Mesendoderm (in vitro differentiated cells): ENCODE measurements at regions not wholly inside any gene's neighbourhood (a gene's known extent, or its start where the extent isn't known, plus 50 kb on each side); places are given as distances from the start of the nearest gene placed in this dataset.

ENCODE experiments used
- DNase-seq: peaks from one replicate; pipeline ENCODE4 v3.0.0; 2013
- H2AK5ac ChIP-seq: 2 replicates; pipeline ENCODE4 v1.6.1; 2013; ENCODE audit warnings: low read length, inconsistent platforms
- H2BK120ac ChIP-seq: 2 replicates; pipeline ENCODE4 v1.6.1; 2013; ENCODE audit warnings: low read depth, mild to moderate bottlenecking, low read length, moderate library complexity, mixed read lengths
- H2BK15ac ChIP-seq: replicated peaks from 2 replicates; pipeline ENCODE4 v1.6.1; 2013; ENCODE audit warnings: low read depth, mild to moderate bottlenecking, moderate library complexity
- H2BK5ac ChIP-seq: 2 replicates; pipeline ENCODE4 v1.6.1; 2013; ENCODE audit warnings: low read length, inconsistent platforms
- H3K18ac ChIP-seq: 2 replicates; pipeline ENCODE4 v1.6.1; 2013; ENCODE audit warnings: mild to moderate bottlenecking, low read length, mixed read lengths
- H3K23ac ChIP-seq: one replicate; pipeline ENCODE4 v1.6.1; 2013; ENCODE audit warnings: low read length
- H3K27ac ChIP-seq: 2 replicates; pipeline ENCODE4 v1.5.1; 2013; ENCODE audit warnings: low read depth, mild to moderate bottlenecking, inconsistent platforms, low read length, moderate library complexity
- H3K27me3 ChIP-seq: 2 replicates; pipeline ENCODE4 v1.6.1; 2013; ENCODE audit warnings: low read length, control low read depth, mild to moderate bottlenecking, inconsistent platforms; ENCODE audit not compliant: insufficient read depth, poor library complexity
- H3K36me3 ChIP-seq: 2 replicates; pipeline ENCODE4 v1.6.1; 2013; ENCODE audit warnings: low read length, inconsistent platforms; ENCODE audit not compliant: control insufficient read depth, insufficient read depth
- H3K4ac ChIP-seq: one replicate; pipeline ENCODE4 v1.6.1; 2013; ENCODE audit warnings: low read depth, mild to moderate bottlenecking, low read length, moderate library complexity
- H3K4me1 ChIP-seq: 2 replicates; pipeline ENCODE4 v1.6.1; 2013; ENCODE audit warnings: low read depth, low read length, inconsistent platforms; ENCODE audit not compliant: control insufficient read depth
- H3K4me2 ChIP-seq: 2 replicates; pipeline ENCODE4 v1.6.1; 2013; ENCODE audit warnings: low read length
- H3K4me3 ChIP-seq: 2 replicates; pipeline ENCODE4 v1.5.1; 2013; ENCODE audit warnings: mild to moderate bottlenecking, low read length
- H3K56ac ChIP-seq: one replicate; pipeline ENCODE4 v1.6.1; 2013; ENCODE audit warnings: low read length
- H3K79me1 ChIP-seq: 2 replicates; pipeline ENCODE4 v1.6.1; 2013; ENCODE audit warnings: low read length, inconsistent platforms
- H3K79me2 ChIP-seq: 2 replicates; pipeline ENCODE4 v1.6.1; 2013; ENCODE audit warnings: mild to moderate bottlenecking, low read length; ENCODE audit not compliant: control insufficient read depth, insufficient read depth
- H3K9ac ChIP-seq: 2 replicates; pipeline ENCODE4 v1.6.1; 2013; ENCODE audit warnings: low read length, inconsistent platforms
- H4K5ac ChIP-seq: one replicate; pipeline ENCODE4 v1.6.1; 2013; ENCODE audit warnings: low read length
- H4K8ac ChIP-seq: one replicate; pipeline ENCODE4 v1.6.1; 2013; ENCODE audit warnings: low read depth, mild to moderate bottlenecking, control low read depth, low read length, moderate library complexity
- WGBS: extraction: QIAGEN DNeasy Blood & Tissue Kit; methylation state at CpG from one replicate; pipeline ENCODE4 v1.1.7; 2013; ENCODE audit warnings: low lambda C conversion rate, missing lambda C conversion rate; ENCODE audit not compliant: insufficient coverage; ENCODE audit errors: extremely low coverage; 5-methylcytosine and 5-hydroxymethylcytosine counted together

- H3K4ac ChIP-seq = peak overlapping the region; percentile 3
- no CpG with 5 or more reads among the region's 2 CpGs for WGBS
Measured at GRCh38 chr5:162990856-162991497, 446.4 kb upstream of the CCNG1 start.

GRCh38 chr5:162995568-162995967, 441.8 kb upstream of the CCNG1 start:
- Histone ChIP-seq H3K4ac (no peak overlapping the region), H4K8ac (no peak overlapping the region), H3K9ac (no peak overlapping the region), H3K4me3 (no peak overlapping the region), H3K79me2 (no peaks in the 10 kb centered on the region), H2AK5ac (no peak overlapping the region), H3K79me1 (no peaks in the 10 kb centered on the region), H2BK5ac (no peak overlapping the region), H3K56ac (no peak overlapping the region), H2BK120ac (no peak overlapping the region), H3K27ac (no peak overlapping the region), H3K18ac (no peak overlapping the region), H4K5ac (no peak overlapping the region), H3K4me1 (no peaks in the 10 kb centered on the region), H3K27me3 (no peaks in the 10 kb centered on the region), H3K4me2 (no peak overlapping the region), H3K36me3 (no peaks in the 10 kb centered on the region), H3K23ac (no peak overlapping the region), H2BK15ac (no peak overlapping the region)
- DNase-seq = no peak
- WGBS = no CpG with 5 or more reads among the region's 4 CpGs

More at GRCh38 chr5:162990856-162991497, 446.4 kb upstream of the CCNG1 start:
- H2AK5ac ChIP-seq = no peak overlapping the region
- H3K23ac ChIP-seq = no peak overlapping the region
- no peaks in the 10 kb centered on the region for H3K79me2 ChIP-seq
- no peak overlapping the region for H3K4me2 ChIP-seq
- H3K56ac ChIP-seq = no peak overlapping the region
- no peak for DNase-seq
- H3K36me3 ChIP-seq = no peaks in the 10 kb centered on the region
- no peaks in the 10 kb centered on the region for H3K27me3 ChIP-seq
- H4K8ac ChIP-seq = no peak overlapping the region
- no peaks in the 10 kb centered on the region for H3K4me1 ChIP-seq
- H3K18ac ChIP-seq = peak overlapping the region; percentile 68
- no peak overlapping the region for H2BK5ac ChIP-seq
- H3K4me3 ChIP-seq = no peak overlapping the region
- no peak overlapping the region for H3K9ac ChIP-seq
- H3K79me1 ChIP-seq = no peaks in the 10 kb centered on the region
- H3K27ac ChIP-seq = no peak overlapping the region
- H4K5ac ChIP-seq = no peak overlapping the region
- no peak overlapping the region for H2BK15ac ChIP-seq
- peak overlapping the region; percentile 82 for H2BK120ac ChIP-seq

GRCh38 chr5:162996053-162996452, 441.3 kb upstream of the CCNG1 start:
- Histone ChIP-seq H3K36me3 (no peaks in the 10 kb centered on the region), H3K4me2 (no peak overlapping the region), H3K18ac (no peak overlapping the region), H2BK15ac (no peak overlapping the region), H3K9ac (no peak overlapping the region), H3K23ac (no peak overlapping the region), H3K79me2 (no peaks in the 10 kb centered on the region), H2AK5ac (no peak overlapping the region), H3K27ac (no peak overlapping the region), H3K79me1 (no peaks in the 10 kb centered on the region), H2BK120ac (no peak overlapping the region), H3K4ac (no peak overlapping the region), H3K27me3 (no peaks in the 10 kb centered on the region), H3K4me1 (no peaks in the 10 kb centered on the region), H4K8ac (no peak overlapping the region), H3K56ac (no peak overlapping the region), H2BK5ac (no peak overlapping the region), H3K4me3 (no peak overlapping the region), H4K5ac (no peak overlapping the region)
- no peak for DNase-seq
- WGBS = no CpG with 5 or more reads among the region's 1 CpG

GRCh38 chr5:163005949-163006348, 431.4 kb upstream of the CCNG1 start:
- no CpG with 5 or more reads among the region's 1 CpG for WGBS
- no peak overlapping the region for H2BK120ac ChIP-seq
- DNase-seq = peak; percentile 16
- no peak overlapping the region for H2BK15ac ChIP-seq
- H3K27ac ChIP-seq = no peak overlapping the region
- no peaks in the 10 kb centered on the region for H3K27me3 ChIP-seq
- no peak overlapping the region for H4K5ac ChIP-seq
- H3K18ac ChIP-seq = no peak overlapping the region
- H2AK5ac ChIP-seq = no peak overlapping the region
- no peaks in the 10 kb centered on the region for H3K79me1 ChIP-seq
- no peaks in the 10 kb centered on the region for H3K4me1 ChIP-seq
- H3K4me2 ChIP-seq = no peak overlapping the region
- H3K56ac ChIP-seq = no peak overlapping the region
- H3K79me2 ChIP-seq = no peaks in the 10 kb centered on the region
- H3K4ac ChIP-seq = no peak overlapping the region
- H3K23ac ChIP-seq = no peak overlapping the region
- no peak overlapping the region for H3K9ac ChIP-seq
- no peak overlapping the region for H4K8ac ChIP-seq
- H3K36me3 ChIP-seq = no peaks in the 10 kb centered on the region
- H2BK5ac ChIP-seq = no peak overlapping the region
- H3K4me3 ChIP-seq = no peak overlapping the region

- Histone ChIP-seq H3K36me3 (no peaks in the 10 kb centered on the region), H3K9ac (no peak overlapping the region), H3K27me3 (no peaks in the 10 kb centered on the region), H3K79me1 (no peaks in the 10 kb centered on the region), H3K4ac (no peak overlapping the region), H3K56ac (no peak overlapping the region), H3K18ac (no peak overlapping the region), H3K4me3 (no peak overlapping the region), H3K23ac (no peak overlapping the region), H2BK5ac (no peak overlapping the region), H2AK5ac (no peak overlapping the region), H3K27ac (no peak overlapping the region), H3K4me2 (no peak overlapping the region), H3K79me2 (no peaks in the 10 kb centered on the region), H4K8ac (no peak overlapping the region), H2BK120ac (no peak overlapping the region), H3K4me1 (no peaks in the 10 kb centered on the region), H4K5ac (no peak overlapping the region), H2BK15ac (no peak overlapping the region)
- no CpG with 5 or more reads among the region's 1 CpG for WGBS
- no peak for DNase-seq
Measured at GRCh38 chr5:163022582-163023128, 414.7 kb upstream of the CCNG1 start.

GRCh38 chr5:163023846-163024245, 413.5 kb upstream of the CCNG1 start:
- Histone ChIP-seq H3K79me2 (no peaks in the 10 kb centered on the region), H2BK15ac (no peak overlapping the region), H3K4me2 (no peak overlapping the region), H2BK5ac (no peak overlapping the region), H3K9ac (no peak overlapping the region), H3K36me3 (no peaks in the 10 kb centered on the region), H3K23ac (no peak overlapping the region), H4K5ac (no peak overlapping the region), H2BK120ac (no peak overlapping the region), H3K18ac (no peak overlapping the region), H3K56ac (no peak overlapping the region), H3K79me1 (no peaks in the 10 kb centered on the region), H3K27ac (no peak overlapping the region), H3K27me3 (no peaks in the 10 kb centered on the region), H4K8ac (no peak overlapping the region), H3K4me1 (no peaks in the 10 kb centered on the region), H3K4ac (no peak overlapping the region), H2AK5ac (no peak overlapping the region), H3K4me3 (no peak overlapping the region)
- WGBS = no CpG with 5 or more reads among the region's 2 CpGs
- DNase-seq = no peak
